GM19043 (cell line): ENCODE measurements at regions not wholly inside any gene's neighbourhood (a gene's known extent, or its start where the extent isn't known, plus 50 kb on each side); places are given as distances from the start of the nearest gene placed in this dataset.
"Not testable (repeated sequence)": the region's sequence is repeated elsewhere in the genome, so short reads cannot be mapped to it uniquely, and the experiment has no call there.

ENCODE experiments used
- ATAC-seq: cut with Tn5 transposase; IDR thresholded peaks from one replicate; pipeline ENCODE4 v1.9.1; 2021; ENCODE audit warnings: low read depth; ENCODE audit not compliant: unreplicated experiment

DNA sequence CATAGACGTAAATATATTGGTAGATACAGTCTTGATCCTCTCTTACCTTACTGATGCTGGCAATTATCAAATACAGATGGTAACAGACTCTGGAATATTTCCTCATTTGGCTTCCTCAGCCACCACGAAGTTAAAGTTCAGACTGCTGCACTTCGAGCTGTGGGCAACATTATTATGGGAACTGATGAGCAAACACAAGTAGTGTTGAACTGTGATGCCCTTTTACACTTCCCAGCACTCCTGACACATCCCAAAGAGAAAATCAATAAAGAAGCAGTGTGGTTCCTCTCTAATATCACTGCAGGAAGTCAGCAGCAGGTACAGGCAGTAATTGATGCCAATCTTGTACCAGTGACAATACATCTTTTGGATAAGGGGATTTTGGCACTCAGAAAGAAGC, 162.7 kb upstream of the NT5E start:
- ATAC-seq = no peak

DNA sequence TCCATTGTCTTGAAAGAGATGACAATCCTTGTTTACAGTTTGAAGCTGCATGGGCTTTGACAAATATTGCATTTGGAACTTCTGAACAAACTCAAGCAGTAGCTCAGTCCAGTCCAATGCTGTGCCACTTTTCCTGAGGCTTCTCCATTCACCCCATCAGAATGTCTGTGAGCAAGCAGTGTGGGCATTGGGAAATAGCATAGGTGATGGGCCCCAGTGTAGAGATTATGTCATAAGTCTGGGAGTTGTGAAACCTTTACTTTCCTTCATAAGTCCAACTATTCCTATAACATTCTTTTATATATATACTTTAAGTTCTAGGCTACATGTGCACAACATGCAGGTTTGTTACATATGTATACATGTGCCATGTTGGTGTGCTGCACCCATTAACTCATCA, 163.4 kb upstream of the NT5E start:
- not testable (repeated sequence) for ATAC-seq

DNA sequence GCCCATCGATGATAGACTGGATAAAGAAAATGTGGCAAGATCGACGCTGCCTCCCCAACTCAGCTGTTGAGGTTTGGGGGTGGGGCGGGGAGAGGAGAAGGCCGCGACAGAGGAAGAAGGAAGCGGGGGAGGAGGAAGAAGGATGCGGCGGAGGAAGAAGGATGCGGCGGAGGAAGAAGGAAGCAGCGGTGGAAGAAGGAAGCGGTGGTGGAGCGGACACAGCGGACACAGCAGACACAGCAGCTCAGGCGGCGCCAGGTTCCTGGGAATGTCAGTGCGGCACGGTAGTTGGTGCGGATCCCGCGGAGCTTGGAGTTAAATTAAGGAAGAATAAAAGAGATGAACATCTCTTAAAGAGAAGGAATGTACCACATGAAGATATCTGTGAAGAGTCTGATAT, 163.9 kb upstream of the NT5E start:
- ATAC-seq = no peak

DNA sequence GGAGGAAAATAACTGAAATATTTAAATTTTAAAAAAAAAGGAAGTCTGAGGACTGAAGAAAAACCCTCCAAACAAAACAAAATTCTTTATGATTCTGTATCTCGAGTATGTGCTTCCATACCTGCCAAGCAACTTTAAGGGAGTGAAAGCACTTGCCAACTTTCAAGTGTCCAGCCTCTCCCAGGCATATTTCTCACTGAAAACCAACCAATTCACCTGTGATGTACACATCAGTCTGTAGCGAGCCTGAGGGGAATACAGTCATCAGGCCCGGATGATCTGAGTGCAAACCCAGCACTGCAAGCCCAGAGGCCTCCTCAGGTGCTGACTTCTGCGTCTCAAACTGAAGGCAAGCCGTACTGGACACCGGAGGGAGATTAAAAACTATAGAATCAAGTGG, 164.8 kb upstream of the NT5E start:
- ATAC-seq = no peak

DNA sequence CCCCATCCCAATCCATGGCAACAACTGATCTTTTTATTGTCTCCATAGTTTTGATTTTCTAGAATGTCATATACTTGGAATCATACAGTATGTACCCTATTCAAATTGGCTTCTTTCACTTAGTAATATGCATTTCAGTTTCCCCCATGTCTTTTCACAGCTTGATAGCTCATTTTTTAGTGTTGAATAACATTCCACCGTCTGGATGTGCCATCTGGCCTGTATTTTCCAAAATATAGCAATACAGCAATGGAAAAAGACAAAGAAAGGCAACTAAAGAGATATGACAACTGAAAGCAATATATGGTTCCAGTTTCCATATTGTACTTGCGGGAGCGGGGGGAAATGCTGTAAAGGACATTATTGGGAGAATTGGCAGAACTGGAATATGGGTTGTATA, 166.4 kb upstream of the NT5E start:
- ATAC-seq = no peak

DNA sequence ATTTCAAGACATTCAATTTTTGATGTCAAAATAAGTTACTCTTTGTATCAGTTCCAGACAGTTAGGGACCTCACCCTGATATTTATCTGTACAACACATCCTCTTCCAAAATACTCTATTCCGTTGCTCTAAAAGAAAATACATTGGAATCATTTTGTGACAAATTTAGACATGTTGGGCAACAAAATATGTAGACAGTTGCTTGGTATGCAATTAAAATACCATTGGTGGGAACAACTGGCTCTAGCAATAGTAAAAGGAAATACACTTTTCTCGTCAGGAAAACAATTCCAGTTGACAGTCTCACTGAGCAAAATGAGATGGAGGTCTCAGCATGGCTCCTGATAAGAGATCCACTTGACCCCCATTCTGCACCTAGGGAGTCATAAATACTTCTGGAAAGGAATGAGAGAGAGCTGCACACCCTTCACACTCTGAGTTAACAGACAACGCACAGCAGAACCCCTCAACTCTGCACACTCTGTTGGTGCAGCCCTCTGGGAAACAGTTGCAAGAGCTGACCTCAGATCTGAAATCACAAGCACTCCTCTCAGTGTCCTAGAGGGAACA, 171.3 kb upstream of the NT5E start:
- ATAC-seq = no peak

DNA sequence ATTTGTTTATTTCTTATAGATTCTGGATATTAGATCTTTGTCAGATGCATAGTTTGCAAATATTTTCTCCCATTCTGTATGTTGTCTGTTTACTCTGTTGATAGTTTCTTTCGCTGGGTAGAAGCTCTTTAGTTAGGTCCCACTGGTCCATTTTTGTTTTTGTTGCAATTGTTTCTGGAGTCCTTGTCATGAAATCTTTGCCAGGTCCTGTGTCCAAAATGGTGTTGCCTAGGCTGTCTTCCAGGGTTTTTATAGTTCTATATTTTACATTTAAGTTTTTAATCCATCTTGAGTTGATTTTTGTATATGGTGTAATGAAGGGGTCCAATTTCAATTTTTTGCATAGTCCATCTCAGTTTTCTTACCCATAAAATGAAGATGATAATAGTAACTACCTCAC, 173.9 kb upstream of the NT5E start:
- ATAC-seq = not testable (repeated sequence)

DNA sequence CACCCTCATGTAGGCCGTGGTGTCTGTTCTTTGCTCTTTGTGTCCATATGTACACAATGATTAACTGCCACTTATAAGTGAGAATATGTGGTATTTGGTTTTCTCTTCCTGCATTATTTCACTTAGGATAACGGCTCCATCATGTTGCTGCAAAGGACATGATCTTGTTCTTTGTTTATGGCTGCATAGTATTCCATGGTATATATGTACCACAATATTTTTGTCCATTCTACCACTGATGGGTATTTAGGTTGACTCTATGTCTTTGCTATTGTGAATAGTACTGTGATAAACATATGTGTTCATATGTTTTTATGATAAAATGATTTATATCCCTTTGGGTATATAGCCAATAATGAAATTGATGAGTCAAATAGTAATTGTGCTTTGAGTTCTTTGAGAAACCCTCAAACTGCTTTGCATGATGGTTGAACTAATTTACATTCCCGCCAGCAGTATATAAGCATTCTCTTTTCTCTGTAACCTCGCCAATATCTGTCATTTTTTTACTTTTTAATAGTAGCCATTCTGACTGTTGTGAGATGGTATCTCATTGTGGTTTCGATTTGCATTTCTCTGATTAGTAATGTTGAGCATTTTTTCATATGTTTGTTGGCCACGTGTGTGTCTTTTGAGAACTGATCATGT, 174.4 kb upstream of the NT5E start:
- no peak for ATAC-seq

DNA sequence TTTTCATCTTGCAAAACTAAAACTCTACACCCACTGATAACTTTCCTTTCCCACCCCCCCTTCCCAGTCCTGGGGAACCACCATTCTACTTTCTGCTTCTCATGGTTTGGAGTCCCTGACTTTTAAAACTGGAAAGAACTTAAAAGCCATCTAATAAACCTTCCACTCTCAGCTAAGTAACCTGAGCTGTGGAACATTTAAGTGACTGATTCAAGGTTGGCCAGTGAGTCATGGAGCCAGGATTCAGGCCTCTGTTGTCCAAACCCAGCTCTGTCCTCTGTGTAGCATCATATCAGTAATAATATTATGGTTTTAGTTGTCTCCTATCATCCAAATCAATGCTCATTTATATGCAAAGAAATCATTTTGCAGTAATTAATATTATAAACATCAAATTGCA, 176.0 kb upstream of the NT5E start:
- ATAC-seq = no peak

DNA sequence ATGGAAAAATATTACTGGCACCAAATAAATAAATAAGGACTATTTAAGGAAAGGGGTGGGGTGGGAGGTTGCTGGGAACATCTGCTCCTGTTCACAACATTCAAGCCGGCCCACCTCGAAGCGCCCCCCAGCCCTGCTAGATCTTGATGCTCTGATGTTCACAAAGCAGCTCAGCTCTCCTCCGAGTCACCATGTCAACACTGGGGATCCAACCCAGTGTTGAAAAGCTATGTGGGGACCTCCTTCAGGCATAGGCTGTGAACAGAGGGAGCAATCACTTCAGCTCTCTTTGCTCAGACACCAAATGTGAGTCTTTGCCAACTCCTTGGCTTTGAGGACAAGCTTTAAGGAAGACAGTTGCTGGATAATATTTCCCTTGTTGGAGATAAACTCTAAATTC, 176.8 kb upstream of the NT5E start:
- no peak for ATAC-seq

DNA sequence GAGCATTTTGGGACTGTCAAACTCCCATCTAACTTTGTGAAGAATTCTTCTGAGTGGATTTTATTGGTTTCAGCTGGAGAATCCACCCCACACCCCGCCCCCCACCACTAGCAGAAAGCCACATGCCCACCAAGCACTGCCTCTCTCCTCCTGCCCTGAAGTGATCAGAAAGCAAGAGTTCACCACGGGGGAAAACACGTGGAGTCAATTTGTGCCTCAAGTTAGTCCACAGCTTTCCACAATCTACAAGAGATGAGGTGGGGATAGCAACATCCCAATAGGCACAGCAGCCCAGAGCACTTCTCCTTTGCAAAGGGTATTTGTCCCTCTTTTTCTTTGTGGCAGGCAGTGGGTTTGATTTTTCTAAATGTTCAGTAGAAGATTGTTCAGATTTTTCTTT, 177.3 kb upstream of the NT5E start:
- no peak for ATAC-seq

DNA sequence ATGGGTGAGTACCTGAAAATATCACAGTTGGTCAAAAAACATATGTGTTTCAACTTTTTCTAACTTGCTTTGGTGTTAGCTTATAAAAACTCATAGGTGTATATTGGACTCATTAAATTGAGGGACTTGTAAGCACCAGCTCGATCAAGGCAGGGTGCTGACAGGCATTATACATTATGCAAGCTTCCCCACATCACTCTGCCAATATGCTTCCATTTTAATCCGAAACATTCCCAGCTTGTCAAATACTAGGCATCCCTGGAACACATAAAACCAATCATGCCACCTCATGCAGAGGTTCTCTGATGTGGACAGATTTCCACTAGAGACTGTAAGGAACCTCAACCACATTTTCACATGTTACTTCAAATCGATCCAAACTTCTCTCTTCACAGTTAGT, 187.3 kb upstream of the NT5E start:
- ATAC-seq = no peak

DNA sequence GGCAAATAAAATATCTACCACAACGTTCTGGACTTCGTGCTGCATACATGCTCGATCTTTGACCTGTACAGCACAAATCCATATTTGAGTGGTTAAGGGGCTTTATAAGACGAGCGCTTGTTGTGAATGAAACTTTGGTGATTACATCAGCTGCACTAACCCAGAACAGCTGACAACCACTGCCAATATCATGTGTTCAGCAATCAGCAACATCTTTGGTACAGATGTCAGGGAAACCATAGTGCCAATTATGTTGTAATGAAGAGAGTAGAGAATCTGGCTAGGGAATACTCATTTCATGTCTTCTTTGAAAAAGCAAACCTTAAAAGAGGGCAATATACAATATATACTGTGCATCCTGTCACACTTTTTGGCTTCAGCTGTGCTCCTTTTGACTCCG, 188.6 kb upstream of the NT5E start:
- ATAC-seq = no peak

DNA sequence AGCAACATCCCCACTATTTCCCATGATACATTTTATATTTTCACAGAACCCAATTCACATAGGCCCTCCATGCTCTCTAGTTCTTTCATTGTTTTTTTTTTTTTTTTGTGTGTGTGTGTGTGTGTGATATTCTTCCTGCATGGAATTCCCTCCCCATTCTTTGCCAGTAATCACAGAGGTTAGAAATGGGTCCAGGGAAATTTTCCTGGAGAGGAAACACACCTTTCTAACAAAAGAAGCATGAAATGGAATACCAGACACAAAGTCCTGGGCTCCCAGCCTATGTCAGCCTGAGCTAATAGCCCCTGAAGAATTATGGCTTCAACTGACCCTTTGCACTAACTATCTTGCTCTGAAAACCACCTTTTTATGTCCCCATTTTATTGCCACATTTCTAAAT, 194.2 kb upstream of the NT5E start:
- ATAC-seq = no peak

DNA sequence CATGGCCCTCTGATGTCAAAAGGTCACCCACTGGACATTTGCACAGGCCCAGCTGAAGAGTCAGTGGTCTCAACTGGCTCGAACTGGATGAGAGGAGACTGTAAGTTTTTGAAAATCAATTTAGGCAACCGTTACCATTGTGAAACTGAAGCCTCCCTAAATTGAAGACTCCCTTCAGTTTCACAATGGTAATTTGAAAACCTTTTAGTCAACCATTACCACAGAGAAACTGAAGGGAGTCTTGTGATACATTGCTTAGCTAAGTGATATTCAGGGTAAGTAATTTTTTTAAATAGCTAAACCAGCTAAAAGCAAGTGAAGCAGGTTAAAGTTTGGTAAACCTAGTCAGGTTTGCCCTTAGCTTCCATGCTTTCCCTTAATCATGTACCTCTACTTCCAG, 197.3 kb upstream of the NT5E start:
- no peak for ATAC-seq

DNA sequence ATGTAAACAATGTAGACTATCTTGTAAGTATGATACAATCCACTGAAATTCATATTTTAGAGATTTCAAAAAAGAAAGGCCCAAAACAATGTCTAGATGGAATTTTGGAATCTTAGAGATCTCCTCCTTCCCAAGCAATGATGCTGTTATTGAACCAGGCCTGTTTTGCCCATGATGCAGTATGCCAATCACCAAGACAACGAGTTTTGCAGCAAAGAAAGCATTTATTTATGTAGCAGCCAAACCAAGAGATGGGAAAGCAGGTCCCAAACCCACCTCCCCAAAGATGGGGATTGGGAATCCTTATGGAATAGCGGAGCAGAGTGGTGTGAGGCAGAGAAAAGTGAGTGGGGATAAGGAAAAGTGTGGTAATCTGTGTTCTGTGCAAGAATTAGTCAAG, 197.8 kb upstream of the NT5E start:
- no peak for ATAC-seq

DNA sequence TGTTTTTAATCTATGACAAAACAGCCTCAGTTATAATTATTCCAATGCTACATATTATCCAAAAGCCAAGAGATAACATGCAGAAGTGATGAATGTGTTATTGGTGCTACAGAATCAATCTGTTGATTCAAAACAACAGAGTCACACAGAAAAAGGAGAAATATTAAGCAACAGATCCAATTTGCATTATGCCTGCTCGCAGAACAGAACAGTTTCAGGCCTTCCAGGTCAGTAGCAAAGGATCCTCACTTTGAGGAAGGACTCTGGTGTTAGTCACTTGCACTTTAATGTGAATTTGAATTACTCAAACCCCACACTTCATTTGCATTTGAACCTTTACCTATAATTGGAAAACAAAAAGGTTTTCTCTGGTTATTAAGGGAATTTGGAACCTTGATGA, 198.6 kb upstream of the NT5E start:
- no peak for ATAC-seq

DNA sequence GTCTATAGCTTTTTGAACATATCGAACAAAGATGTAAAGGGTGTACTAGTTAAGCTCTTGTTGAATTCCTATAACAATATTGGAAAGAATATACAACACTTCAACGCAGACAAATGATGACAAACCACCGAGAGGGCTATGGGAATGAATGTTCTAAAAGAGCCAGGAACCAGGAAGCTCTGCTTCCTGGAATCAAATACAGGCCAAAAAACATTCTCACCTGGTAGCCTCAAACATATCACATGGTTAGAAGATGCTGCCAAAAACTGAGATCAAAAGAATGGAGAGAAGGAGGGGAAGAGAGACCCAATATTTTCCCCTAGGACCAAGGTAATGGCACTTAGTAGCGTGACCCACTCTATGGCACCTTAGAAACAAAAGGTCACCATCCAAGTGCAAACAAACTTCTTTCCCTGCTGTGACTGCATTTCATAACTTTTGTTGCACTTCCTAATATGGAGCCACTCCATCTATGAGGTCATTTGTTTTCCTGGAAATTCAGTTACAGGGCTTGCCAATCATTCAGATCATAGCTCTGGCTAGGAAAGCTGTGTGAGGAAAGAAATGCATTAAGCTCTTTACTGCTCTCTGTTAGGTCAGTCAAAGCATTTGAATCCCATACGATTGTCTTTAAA, 199.2 kb upstream of the NT5E start:
- no peak for ATAC-seq

DNA sequence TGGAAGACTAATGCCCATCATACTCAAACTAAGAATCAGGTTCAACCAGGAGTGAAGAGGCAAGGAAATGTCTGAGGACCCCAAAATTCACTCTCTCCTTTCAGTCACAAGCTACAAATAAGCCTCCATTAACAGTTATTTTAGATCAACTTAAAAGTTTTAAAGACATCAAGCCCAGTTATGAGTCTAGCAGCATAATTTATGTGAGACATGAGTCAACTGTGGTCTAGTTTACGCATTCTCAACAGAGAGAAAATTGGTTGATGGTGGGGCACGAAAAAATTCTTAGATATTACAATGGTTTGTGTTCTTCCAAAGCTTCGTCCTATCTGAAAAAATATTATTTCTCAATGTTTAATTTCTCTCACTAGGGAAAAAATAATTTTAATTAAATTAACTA, 204.9 kb upstream of the NT5E start:
- no peak for ATAC-seq

DNA sequence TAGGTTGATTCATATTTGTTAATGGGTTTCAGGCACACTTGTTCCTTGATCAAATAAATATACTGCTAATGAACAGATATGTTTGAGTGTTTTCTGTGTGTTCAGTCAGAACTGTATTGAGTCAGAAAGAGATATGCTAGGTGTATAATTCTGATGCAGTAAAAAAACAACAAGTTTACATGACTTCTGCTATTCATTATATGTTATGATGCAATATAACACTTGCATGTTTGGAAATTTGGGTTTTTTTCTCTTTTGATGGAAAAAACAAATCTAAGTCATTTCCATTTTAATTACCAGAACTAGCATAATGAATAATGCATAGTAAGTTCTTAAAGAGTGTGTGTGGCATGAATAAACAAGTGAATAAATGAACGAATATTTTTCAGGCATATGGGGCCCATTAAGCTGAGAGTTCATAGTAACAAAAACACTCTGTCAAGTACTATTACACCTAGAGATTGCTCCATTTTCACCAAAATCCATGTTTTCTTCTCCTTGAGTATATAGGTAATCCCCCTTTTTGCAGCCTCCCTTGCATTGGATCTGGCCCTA, 208.3 kb upstream of the NT5E start:
- no peak for ATAC-seq

DNA sequence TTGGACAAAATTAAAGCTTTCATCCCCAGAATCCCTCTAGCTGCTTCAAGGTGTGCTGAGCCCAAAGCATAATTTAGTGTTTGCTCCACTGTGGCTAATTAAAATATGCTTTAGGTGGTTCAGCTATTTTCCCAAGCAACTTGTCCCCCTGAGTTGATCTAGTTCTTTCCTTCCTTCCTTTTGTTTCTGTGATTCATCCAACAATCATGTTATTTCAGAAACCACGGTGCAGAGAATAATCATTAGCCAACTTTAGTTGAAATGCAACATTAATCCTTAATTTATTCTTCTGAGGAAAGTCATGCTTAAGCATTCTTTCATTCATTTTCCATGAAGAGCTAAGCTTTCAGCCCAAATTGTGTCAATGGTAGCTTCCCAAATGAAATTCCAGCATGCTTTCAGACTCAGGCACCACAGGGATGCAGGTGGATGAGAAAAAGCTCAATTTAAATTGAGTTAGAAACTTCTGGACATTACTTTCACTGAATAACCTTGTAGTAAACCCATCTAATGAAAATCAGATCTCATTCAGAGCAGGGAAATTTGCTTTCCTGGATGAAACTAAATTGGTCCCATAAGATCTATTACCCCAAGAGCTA, 209.0 kb upstream of the NT5E start:
- no peak for ATAC-seq

DNA sequence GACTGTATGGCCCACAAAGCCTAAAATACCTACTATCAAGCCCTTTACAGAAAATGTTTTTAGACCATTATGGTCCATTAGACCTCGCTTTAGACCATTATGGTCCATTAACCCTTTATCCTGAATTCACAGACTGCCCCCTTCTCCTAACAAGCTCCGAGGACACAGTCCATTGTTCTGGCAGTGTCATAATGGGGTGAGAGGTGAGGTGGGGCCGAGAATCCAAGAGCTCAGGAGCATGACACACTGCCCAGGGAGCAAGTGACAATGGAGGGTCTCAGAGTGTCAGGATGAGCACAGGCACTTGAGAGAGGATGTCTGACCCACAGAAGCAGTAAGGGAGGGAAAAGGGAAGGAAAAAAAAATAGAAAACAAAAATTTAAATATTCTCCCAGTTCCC, 212.4 kb upstream of the NT5E start:
- no peak for ATAC-seq
